IMR-90 (cell line): ENCODE measurements at regions not wholly inside any gene's neighbourhood (a gene's known extent, or its start where the extent isn't known, plus 50 kb on each side); places are given as distances from the start of the nearest gene placed in this dataset.

Experiments used
- ATAC-seq: fragments of 200-7000 bp; cut with Tn5 transposase; 2 replicates; pipeline ENCODE4 v1.9.1; 2020; ENCODE audit warnings: low read depth, mild to moderate bottlenecking, moderate library complexity
- BruUV-seq: library from RNA; stranded (reverse); fragments of 400-500 nt; replicated peaks from 2 replicates; lab custom pipeline; 2021; lab: Mats Ljungman, UMichigan
- CTCF ChIA-PET: fragments of 300-600 bp; formaldehyde crosslinking; extraction: SDS; loops from one replicate; lab custom pipeline; 2021; ENCODE audit warnings: antibody characterized with exemption; lab: Yijun Ruan, JAX
- POLR2A ChIA-PET: fragments of 300-600 bp; sonication (Branson Sonifier 250); formaldehyde crosslinking; loops from one replicate; lab custom pipeline; 2022; ENCODE audit warnings: antibody characterized with exemption; ENCODE audit not compliant: unreplicated experiment; lab: Charles Lee
- DNase-seq: peaks from one replicate; pipeline ENCODE4 v3.0.0; 2013
- H2AFZ ChIP-seq: replicated peaks from 2 replicates; pipeline ENCODE3; 2013; ENCODE audit warnings: low read length, mild to moderate bottlenecking; ENCODE audit not compliant: poor library complexity
- H2AK5ac ChIP-seq: 2 replicates; pipeline ENCODE4 v1.6.1; 2013; ENCODE audit warnings: low read depth, low read length, inconsistent platforms
- H2AK9ac ChIP-seq: replicated peaks from 2 replicates; pipeline ENCODE3; 2013; ENCODE audit warnings: mild to moderate bottlenecking, low read depth, low read length, moderate library complexity; ENCODE audit not compliant: poor library complexity
- H2BK120ac ChIP-seq: 2 replicates; pipeline ENCODE4 v1.6.1; 2013; ENCODE audit warnings: low read depth, low read length, inconsistent platforms
- H2BK15ac ChIP-seq: 3 replicates; pipeline ENCODE4 v1.6.1; 2013; ENCODE audit warnings: low read depth, low read length, inconsistent platforms
- H2BK20ac ChIP-seq: 2 replicates; pipeline ENCODE4 v1.6.1; 2013; ENCODE audit warnings: low read depth, mild to moderate bottlenecking, inconsistent platforms, low read length, moderate library complexity
- H2BK5ac ChIP-seq: 2 replicates; pipeline ENCODE4 v1.6.1; 2013; ENCODE audit warnings: mild to moderate bottlenecking, low read depth, low read length, inconsistent platforms; ENCODE audit not compliant: poor library complexity, severe bottlenecking
- H3K14ac ChIP-seq: replicated peaks from 2 replicates; pipeline ENCODE4 v1.6.1; 2013; ENCODE audit warnings: low read depth, low read length, inconsistent platforms
- H3K18ac ChIP-seq: 2 replicates; pipeline ENCODE4 v1.6.1; 2013; ENCODE audit warnings: low read depth, low read length, control low read depth
- H3K23ac ChIP-seq: 2 replicates; pipeline ENCODE4 v1.6.1; 2013; ENCODE audit warnings: low read depth, low read length, inconsistent platforms
- H3K27ac ChIP-seq: 2 replicates; pipeline ENCODE4 v1.5.1; 2013; ENCODE audit warnings: mild to moderate bottlenecking, control low read depth, low read length; ENCODE audit not compliant: insufficient read depth
- H3K27me3 ChIP-seq: 2 replicates; pipeline ENCODE4 v1.6.1; 2013; ENCODE audit warnings: low read length; ENCODE audit not compliant: control insufficient read depth, insufficient read depth
- H3K36me3 ChIP-seq: 2 replicates; pipeline ENCODE4 v1.6.1; 2013; ENCODE audit warnings: low read length, mixed read lengths; ENCODE audit not compliant: control insufficient read depth, insufficient read depth
- H3K4ac ChIP-seq: 2 replicates; pipeline ENCODE4 v1.6.1; 2013; ENCODE audit warnings: low read depth, low read length, inconsistent platforms
- H3K4me1 ChIP-seq: 2 replicates; pipeline ENCODE4 v1.6.1; 2013; ENCODE audit warnings: low read length, mixed read lengths; ENCODE audit not compliant: control insufficient read depth, insufficient read depth
- H3K4me2 ChIP-seq: 2 replicates; pipeline ENCODE4 v1.6.1; 2013; ENCODE audit warnings: low read depth, mild to moderate bottlenecking, control low read depth, low read length, moderate library complexity
- H3K4me3 ChIP-seq: 2 replicates; pipeline ENCODE4 v1.5.1; 2013; ENCODE audit warnings: low read depth, mild to moderate bottlenecking, control low read depth, low read length, moderate library complexity; ENCODE audit not compliant: insufficient read depth
- H3K56ac ChIP-seq: 2 replicates; pipeline ENCODE4 v1.6.1; 2013; ENCODE audit warnings: low read length, inconsistent platforms; ENCODE audit not compliant: insufficient read depth; ENCODE audit errors: extremely low read depth
- H3K79me1 ChIP-seq, 2 experiments: 2 replicates each; pipeline ENCODE4 v1.6.1; 2013; ENCODE audit warnings: low read length in 2 of 2, inconsistent platforms in 1 of 2, low read depth in 1 of 2
- H3K9ac ChIP-seq: 2 replicates; pipeline ENCODE4 v1.6.1; 2013; ENCODE audit warnings: low read depth, low read length, control low read depth
- H3K9me1 ChIP-seq: 2 replicates; pipeline ENCODE4 v1.6.1; 2013; ENCODE audit warnings: low read length, inconsistent platforms; ENCODE audit not compliant: insufficient read depth
- H3K9me3 ChIP-seq: 2 replicates; pipeline ENCODE4 v1.6.1; 2013; ENCODE audit warnings: low read length; ENCODE audit not compliant: control insufficient read depth, insufficient read depth
- H4K20me1 ChIP-seq: 2 replicates; pipeline ENCODE4 v1.6.1; 2013; ENCODE audit warnings: low read length, inconsistent platforms; ENCODE audit not compliant: insufficient read depth
- H4K5ac ChIP-seq: 2 replicates; pipeline ENCODE4 v1.6.1; 2013; ENCODE audit warnings: mild to moderate bottlenecking, low read depth, low read length, control low read depth
- H4K8ac ChIP-seq, 2 experiments: 2 replicates each; pipeline ENCODE4 v1.6.1; 2013; ENCODE audit warnings: low read depth in 2 of 2, low read length in 2 of 2, control low read depth in 1 of 2, inconsistent platforms in 1 of 2
- H4K91ac ChIP-seq: 2 replicates; pipeline ENCODE4 v1.6.1; 2013; ENCODE audit warnings: low read depth, low read length, inconsistent platforms; ENCODE audit not compliant: insufficient read depth
- WGBS, 2 experiments: methylation state at CpG; one replicate each; pipeline versions ENCODE4 v1.1.5 to v1.1.7; 2013; ENCODE audit warnings: missing lambda C conversion rate in 2 of 2; ENCODE audit not compliant: insufficient read length in 1 of 2; ENCODE audit errors: extremely low coverage in 2 of 2; 5-methylcytosine and 5-hydroxymethylcytosine counted together
- dilution Hi-C: fragments of 300-500 bp; cut with HindIII; formaldehyde crosslinking; loops from one replicate; pipeline ENCODE4 v1.14.3; 2018; ENCODE audit warnings: low sequenced_read_pairs; ENCODE audit not compliant: unreplicated experiment
- in situ Hi-C: fragments of 300-500 bp; cut with MboI; formaldehyde crosslinking; loops from 3 replicates; pipeline ENCODE4 v1.14.3; 2019; ENCODE audit warnings: low sequenced_read_pairs, inconsistent platforms, mixed read lengths
- intact Hi-C: fragments of 100-400 bp; cut with micrococcal nuclease; formaldehyde crosslinking; loops from 2 replicates; pipeline ENCODE4 v1.10.0; 2022
- TF ChIP-seq, protein P1 (sequence below): fragments of 150-350 bp; IDR thresholded peaks from 2 replicates; pipeline ENCODE4 v1.6.1; 2016; ENCODE audit warnings: low read depth, mild to moderate bottlenecking, low read length, moderate library complexity, borderline replicate concordance

DNA sequence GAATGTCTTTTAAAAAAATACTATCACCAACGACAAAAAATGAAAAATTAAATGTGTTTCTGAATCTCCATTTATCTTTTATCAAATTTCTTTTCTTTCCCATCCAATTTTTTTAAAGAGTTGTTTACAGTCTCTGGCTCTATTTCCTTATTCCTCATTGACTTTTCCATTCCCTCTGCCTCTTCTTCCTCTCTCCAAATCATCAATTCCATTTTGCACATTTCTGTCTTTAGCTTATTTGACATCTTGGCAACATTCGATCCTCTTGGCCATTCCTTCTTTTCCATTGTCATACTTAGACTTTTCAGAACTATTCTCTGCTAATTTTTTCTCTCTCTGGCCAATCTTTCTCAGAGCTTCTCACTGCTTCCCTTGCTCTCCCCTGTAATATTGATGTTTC is 497.6 kb downstream of the PLPP3 start:
- intact Hi-C loops = no loop called here
- Histone ChIP-seq H3K56ac (no peak overlapping the region), H4K91ac (no peak overlapping the region), H3K36me3 (no peaks in the 10 kb centered on the region), H3K27me3 (no peaks in the 10 kb centered on the region), H3K4ac (no peak overlapping the region), H3K9me1 (peaks cover 2% of the 10 kb centered on the region; the same call in 1 of the 2 replicates), H2AFZ (no peak overlapping the region), H3K4me3 (no peak overlapping the region), H2AK9ac (no peak overlapping the region), H4K20me1 (no peaks in the 10 kb centered on the region), H3K27ac (no peak overlapping the region), H2AK5ac (no peak overlapping the region), H3K4me2 (no peak overlapping the region; the same call in 1 of the 2 replicates), H4K8ac (no peak overlapping the region), H3K23ac (no peak overlapping the region), H3K79me1 (no peaks in the 10 kb centered on the region), H3K9me3 (no peaks in the 10 kb centered on the region), H3K9ac (no peak overlapping the region), H4K5ac (no peak overlapping the region), H3K18ac (no peak overlapping the region), H2BK120ac (peak overlapping the region; percentile 11; the same call in 1 of the 2 replicates), H2BK5ac (no peak overlapping the region), H2BK20ac (no peak overlapping the region; the same call in 1 of the 2 replicates), H3K4me1 (peaks cover 4% of the 10 kb centered on the region), H2BK15ac (no peak overlapping the region), H3K14ac (no peak overlapping the region)
- POLR2A ChIA-PET = no interaction called here
- 0% methylated on average over 1 of the region's 2 CpGs; no CpG with 5 or more reads in 1 of the 2 experiments for WGBS, 2 experiments
- dilution Hi-C loops = no loop called here
- CTCF ChIA-PET = interaction anchor here (0.6 to 0.7 kb wide), 3 partner anchors 10 to 1392 kb away, joined by 3 read pairs; no protein-coding TSS in a partner anchor
- no peak for ATAC-seq
- DNase-seq = no peak
- TF ChIP-seq, protein P1, sequence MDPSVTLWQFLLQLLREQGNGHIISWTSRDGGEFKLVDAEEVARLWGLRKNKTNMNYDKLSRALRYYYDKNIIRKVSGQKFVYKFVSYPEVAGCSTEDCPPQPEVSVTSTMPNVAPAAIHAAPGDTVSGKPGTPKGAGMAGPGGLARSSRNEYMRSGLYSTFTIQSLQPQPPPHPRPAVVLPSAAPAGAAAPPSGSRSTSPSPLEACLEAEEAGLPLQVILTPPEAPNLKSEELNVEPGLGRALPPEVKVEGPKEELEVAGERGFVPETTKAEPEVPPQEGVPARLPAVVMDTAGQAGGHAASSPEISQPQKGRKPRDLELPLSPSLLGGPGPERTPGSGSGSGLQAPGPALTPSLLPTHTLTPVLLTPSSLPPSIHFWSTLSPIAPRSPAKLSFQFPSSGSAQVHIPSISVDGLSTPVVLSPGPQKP = no peak
- no TSS peak for BruUV-seq
- in situ Hi-C loops = no loop called here
